MM.1S (cell line): ENCODE measurements at regions not wholly inside any gene's neighbourhood (a gene's known extent, or its start where the extent isn't known, plus 50 kb on each side); places are given as distances from the start of the nearest gene placed in this dataset.

Experiments used
- CTCF ChIP-seq: fragments of 300-600 bp; sonication (generic); IDR thresholded peaks from 2 replicates; pipeline ENCODE4 v1.5.1; 2016; ENCODE audit warnings: antibody characterized with exemption, low read length, mixed read lengths
- EZH2 ChIP-seq: fragments of 300-600 bp; sonication (generic); optimal IDR thresholded peaks from 2 replicates; pipeline ENCODE3; 2017; ENCODE audit warnings: low read depth, mild to moderate bottlenecking, antibody characterized with exemption, low read length, mixed read lengths
- EZH2phosphoT487 ChIP-seq: fragments of 300-600 bp; sonication (generic); IDR thresholded peaks from 2 replicates; pipeline ENCODE4 v1.6.1; 2018; ENCODE audit warnings: antibody characterized with exemption, low read length

DNA sequence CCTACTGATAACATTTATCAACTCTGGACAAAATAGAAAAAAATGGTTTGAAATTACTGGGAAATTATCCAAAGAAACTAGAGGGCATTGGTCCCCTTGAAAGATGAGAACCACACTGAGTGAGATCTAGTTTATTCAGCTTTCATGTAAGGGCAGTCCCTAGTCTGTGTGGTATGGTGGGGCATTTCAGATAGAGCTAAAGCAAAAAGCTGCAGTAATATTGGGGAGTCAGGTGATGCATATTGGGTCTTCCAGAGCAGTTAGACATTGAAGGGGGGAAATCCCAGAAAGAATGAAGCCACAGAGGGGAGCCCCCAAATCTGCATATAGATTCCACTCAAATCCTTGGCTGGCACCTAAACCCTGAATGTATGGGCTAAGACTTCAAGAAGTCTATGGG is 347.7 kb upstream of the POU3F1 start:
- TF ChIP-seq CTCF (no peak), EZH2phosphoT487 (no peak), EZH2 (no peak)
